Adrenal gland (tissue), 9 donors: ENCODE measurements at regions not wholly inside any gene's neighbourhood (a gene's known extent, or its start where the extent isn't known, plus 50 kb on each side); places are given as distances from the start of the nearest gene placed in this dataset.
A peak's percentile ranks its signal among the peaks of the same experiment; 100 is the strongest.

Experiments used
- DNase-seq, 7 donors: peaks; one replicate each; pipeline ENCODE4 v3.0.0-alpha.2; 2019 to 2020
- H3K27ac ChIP-seq, 5 donors: fragments of 200-600 bp; sonication (generic) in 4 of 5; 1 replicate in 3 of 5; 2 replicates in 2 of 5; pipeline versions ENCODE4 v1.5.1 to v1.8.0; 2016 to 2020; ENCODE audit warnings: mild to moderate bottlenecking in 1 of 5
- H3K27me3 ChIP-seq: fragments of 200-600 bp; 2 replicates; pipeline ENCODE4 v1.8.0; 2021
- H3K36me3 ChIP-seq, 2 donors: fragments of 200-600 bp; replicated peaks in 1 of 2; 1 replicate in 1 of 2; 2 replicates in 1 of 2; pipeline versions ENCODE4 v1.5.1 to v1.8.0; 2018 to 2022
- H3K4me1 ChIP-seq, 2 donors: fragments of 200-600 bp; replicated peaks in 1 of 2; 1 replicate in 1 of 2; 2 replicates in 1 of 2; pipeline versions ENCODE4 v1.5.1 to v1.8.0; 2018 to 2021
- H3K4me3 ChIP-seq, 4 donors: fragments of 200-600 bp; sonication (generic) in 3 of 4; one replicate each; pipeline ENCODE4 v1.5.1; 2016 to 2018
- H3K9me3 ChIP-seq, 3 donors: fragments of 200-600 bp; sonication (generic) in 1 of 3; replicated peaks in 1 of 3; 1 replicate in 2 of 3; 2 replicates in 1 of 3; pipeline versions ENCODE4 v1.5.1 to v1.8.0; 2016 to 2021
- CTCF ChIP-seq, 6 experiments: fragments of 450-650 bp in 4 of 6; fragments of 200-600 bp in 2 of 6; sonication (generic) in 1 of 6; IDR thresholded peaks; 1 replicate in 5 of 6; 2 replicates in 1 of 6; pipeline versions ENCODE4 v1.5.1 to v1.8.0; 2016 to 2021; ENCODE audit warnings: antibody characterized with exemption in 6 of 6, mild to moderate bottlenecking in 2 of 6, moderate library complexity in 1 of 6
- POLR2A ChIP-seq, 2 donors: fragments of 450-650 bp; IDR thresholded peaks; one replicate each; pipeline ENCODE4 v1.6.1; 2017; ENCODE audit warnings: antibody characterized with exemption in 2 of 2, mild to moderate bottlenecking in 2 of 2, moderate library complexity in 1 of 2
- WGBS, 4 donors: extraction: QIAGEN DNeasy Blood & Tissue Kit in 2 of 4; methylation state at CpG; one replicate each; pipeline versions ENCODE4 v1.1.5 to v1.1.7; 2013 to 2017; 5-methylcytosine and 5-hydroxymethylcytosine counted together
- intact Hi-C, 2 donors: fragments of 100-400 bp; cut with DNase I; formaldehyde crosslinking; loops; one replicate each; pipeline versions ENCODE4 v1.14.1 to v1.15.0; 2022 to 2023
- donor health status: healthy with polysubstance abuse.
- donor health status: Bipolar disorder and iron deficiency.
- donor health status: DM: yes; HTN: yes; CAD: no.
- donor health status: DM: no; HTN: no; CAD: no.
- donor health status: DM: no; HTN: no; CAD: no.

GRCh38 chr14:71620401-71620800 lies 311.8 kb upstream of the RGS6 start:
- no peak overlapping the region for H3K27ac ChIP-seq
- intact Hi-C loops, result no loop called here
- no peak overlapping the region for H3K4me3 ChIP-seq
- WGBS, 4 donors, result 80 to 90% (median 81%) methylated on average over 2 of the region's 2 CpGs
- no peak for DNase-seq
- H3K4me1 ChIP-seq, result no peaks in the 10 kb centered on the region
- no peaks in the 10 kb centered on the region for H3K36me3 ChIP-seq
- H3K27me3 ChIP-seq, result no peaks in the 10 kb centered on the region
- TF ChIP-seq POLR2A (IDR thresholded peaks at IDR 0.05), result no peak
- TF ChIP-seq CTCF (IDR thresholded peaks at IDR 0.05), result no peak
- no peaks in the 10 kb centered on the region for H3K9me3 ChIP-seq

DNA sequence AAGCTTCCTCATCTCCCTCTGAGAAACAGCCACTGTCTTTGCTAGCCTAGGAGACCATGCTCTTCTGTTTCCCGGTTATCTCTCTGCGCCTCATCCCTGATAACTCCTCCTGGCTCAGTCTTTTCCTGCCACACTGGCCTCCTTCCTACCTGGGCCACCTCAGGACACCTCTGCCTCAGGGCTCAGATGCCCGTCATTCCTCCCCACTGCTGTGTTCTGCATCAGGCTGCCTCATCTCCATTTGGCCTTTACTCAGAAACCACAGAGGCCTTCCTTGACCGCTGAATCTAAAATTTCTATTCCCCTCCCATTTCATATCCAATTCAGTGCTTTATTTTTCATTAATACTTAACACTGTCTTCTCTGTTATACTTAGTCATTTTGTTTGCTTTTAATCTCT lies 311.0 kb upstream of the RGS6 start:
- Histone ChIP-seq H3K36me3 (no peaks in the 10 kb centered on the region), H3K27me3 (no peaks in the 10 kb centered on the region), H3K4me3 (no peak overlapping the region), H3K27ac (no peak overlapping the region), H3K4me1 (no peaks in the 10 kb centered on the region), H3K9me3 (no peaks in the 10 kb centered on the region)
- intact Hi-C loops, result no loop called here
- TF ChIP-seq POLR2A (IDR thresholded peaks at IDR 0.05) (no peak), CTCF (IDR thresholded peaks at IDR 0.05) (no peak)
- DNase-seq, result no peak
- WGBS, 4 donors, result 93 to 97% (median 95%) methylated on average over 4 of the region's 4 CpGs

GRCh38 chr14:71621980-71622605 lies 310.1 kb upstream of the RGS6 start:
- Histone ChIP-seq H3K27ac (no peak overlapping the region), H3K4me3 (no peak overlapping the region), H3K4me1 (no peaks in the 10 kb centered on the region), H3K27me3 (no peaks in the 10 kb centered on the region), H3K36me3 (no peaks in the 10 kb centered on the region), H3K9me3 (no peaks in the 10 kb centered on the region)
- DNase-seq, result no peak
- intact Hi-C loops, result no loop called here
- WGBS, 4 donors, result 68 to 81% (median 77%) methylated on average over 4 of the region's 4 CpGs
- TF ChIP-seq CTCF (IDR thresholded peaks at IDR 0.05) (no peak), POLR2A (IDR thresholded peaks at IDR 0.05) (no peak)

GRCh38 chr14:71623939-71624338 lies 308.3 kb upstream of the RGS6 start:
- no peak overlapping the region for H3K27ac ChIP-seq
- peaks cover 0 to 4% of the 10 kb centered on the region in 2 donors for H3K4me1 ChIP-seq
- 51 to 66% (median 56%) methylated on average over 8 of the region's 8 CpGs for WGBS, 4 donors
- intact Hi-C loops, result no loop called here
- H3K9me3 ChIP-seq, result no peaks in the 10 kb centered on the region
- H3K36me3 ChIP-seq, result no peaks in the 10 kb centered on the region
- H3K27me3 ChIP-seq, result no peaks in the 10 kb centered on the region
- no peak overlapping the region for H3K4me3 ChIP-seq
- peak in 5 of 7 donors; percentile 23 to 44 (median 37) for DNase-seq
- no peak for TF ChIP-seq POLR2A (IDR thresholded peaks at IDR 0.05)
- no peak for TF ChIP-seq CTCF (IDR thresholded peaks at IDR 0.05)
